Spleen (tissue), 11 donors: ENCODE measurements at regions not wholly inside any gene's neighbourhood (a gene's known extent, or its start where the extent isn't known, plus 50 kb on each side); places are given as distances from the start of the nearest gene placed in this dataset.
"Not testable (repeated sequence)": the region's sequence is repeated elsewhere in the genome, so short reads cannot be mapped to it uniquely, and the experiment has no call there.

Experiments used
- DNase-seq: peaks from one replicate; pipeline ENCODE4 v3.0.0-alpha.2; 2020
- H3K27ac ChIP-seq, 8 donors: fragments of 200-600 bp; sonication (generic) in 7 of 8; 1 replicate in 4 of 8; 2 replicates in 4 of 8; pipeline versions ENCODE4 v1.5.0 to v1.8.0; 2016 to 2021; ENCODE audit warnings: inconsistent platforms in 4 of 8, mild to moderate bottlenecking in 4 of 8, moderate library complexity in 1 of 8
- H3K27me3 ChIP-seq, 7 donors: fragments of 200-600 bp; sonication (generic) in 6 of 7; replicated peaks in 1 of 7; 1 replicate in 4 of 7; 2 replicates in 3 of 7; pipeline versions ENCODE4 v1.5.0 to v1.8.0; 2016 to 2021; ENCODE audit warnings: inconsistent platforms in 3 of 7, mild to moderate bottlenecking in 1 of 7
- H3K36me3 ChIP-seq, 6 donors: fragments of 200-600 bp; sonication (generic) in 5 of 6; 1 replicate in 4 of 6; 2 replicates in 2 of 6; pipeline versions ENCODE4 v1.5.0 to v1.8.0; 2016 to 2021; ENCODE audit warnings: inconsistent platforms in 2 of 6
- H3K4me1 ChIP-seq, 6 donors: fragments of 200-600 bp; sonication (generic) in 5 of 6; 1 replicate in 3 of 6; 2 replicates in 3 of 6; pipeline versions ENCODE4 v1.5.0 to v1.8.0; 2016 to 2021; ENCODE audit warnings: inconsistent platforms in 3 of 6
- H3K4me3 ChIP-seq, 8 donors: fragments of 200-600 bp; sonication (generic) in 7 of 8; 1 replicate in 4 of 8; 2 replicates in 4 of 8; pipeline versions ENCODE4 v1.5.0 to v1.8.0; 2016 to 2021; ENCODE audit warnings: inconsistent platforms in 4 of 8, mild to moderate bottlenecking in 4 of 8, moderate library complexity in 2 of 8
- H3K9me3 ChIP-seq, 8 donors: fragments of 200-600 bp; sonication (generic) in 7 of 8; 1 replicate in 4 of 8; 2 replicates in 4 of 8; pipeline versions ENCODE4 v1.5.0 to v1.8.0; 2016 to 2021; ENCODE audit warnings: inconsistent platforms in 4 of 8
- POLR2A ChIP-seq, 3 donors: fragments of 450-650 bp; IDR thresholded peaks; one replicate each; pipeline ENCODE4 v1.5.1; 2017; ENCODE audit warnings: antibody characterized with exemption in 3 of 3, mild to moderate bottlenecking in 1 of 3
- POLR2AphosphoS5 ChIP-seq, 3 donors: sonication (generic); formaldehyde crosslinking; IDR thresholded peaks; one replicate each; pipeline ENCODE4 v1.5.1; 2017; ENCODE audit warnings: antibody characterized with exemption in 3 of 3
- WGBS, 5 donors: extraction: QIAGEN DNeasy Blood & Tissue Kit in 3 of 5; methylation state at CpG; one replicate each; pipeline versions ENCODE4 v1.1.5 to v1.1.7; 2013 to 2018; 5-methylcytosine and 5-hydroxymethylcytosine counted together
- intact Hi-C: fragments of 100-400 bp; cut with DNase I; formaldehyde crosslinking; loops from one replicate; pipeline ENCODE4 v1.15.0; 2023; ENCODE audit warnings: low total_unique reads
- TF ChIP-seq, protein P1 (sequence below), 11 experiments: fragments of 200-600 bp in 7 of 11; fragments of 450-650 bp in 4 of 11; sonication (generic) in 4 of 11; IDR thresholded peaks in 8 of 11; conservative IDR thresholded peaks in 3 of 11; 1 replicate in 7 of 11; 2 replicates in 4 of 11; pipeline versions ENCODE4 v1.4.0 to v1.8.0; 2016 to 2021; ENCODE audit warnings: antibody characterized with exemption in 11 of 11, inconsistent platforms in 4 of 11, mild to moderate bottlenecking in 1 of 11
- donor health status: healthy with polysubstance abuse.
- donor health status: DM: no; HTN: no; CAD: no; lungs with moderate emphysema.
- donor health status: DM: no; HTN: no; CAD: no.
- donor health status: Bipolar disorder and iron deficiency.
- donor health status: healthy.
- donor health status: DM: no; HTN: no; CAD: no.
- donor health status: DM: yes; HTN: yes; CAD: no.

DNA sequence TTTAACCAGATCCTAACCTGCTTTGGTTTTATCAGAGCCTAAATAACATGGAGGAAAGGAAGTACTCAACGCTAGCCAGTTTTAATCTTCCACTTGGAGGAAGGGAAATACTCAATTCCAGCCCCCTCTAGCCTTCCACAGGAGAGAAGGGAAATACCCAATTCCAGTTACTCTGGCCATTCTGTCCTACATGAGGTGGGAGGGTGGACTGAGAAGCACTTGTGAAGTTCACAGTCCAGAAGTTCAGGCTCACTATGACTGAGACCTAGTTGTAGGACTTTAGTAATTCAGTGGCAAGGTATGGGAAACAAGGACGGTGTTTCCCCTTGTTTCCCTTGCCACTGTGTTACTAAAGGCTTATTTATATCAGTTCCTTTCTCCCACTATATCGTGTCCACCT, 672.0 kb downstream of the RFPL4B start:
- intact Hi-C loops: no loop called here
- Histone ChIP-seq H3K36me3 (no peaks in the 10 kb centered on the region), H3K4me3 (no peak overlapping the region), H3K27ac (peak overlapping the region in 6 of 8 donors; percentile 23 to 57 (median 45)), H3K4me1 (peaks cover 0 to 9% (median 0%) of the 10 kb centered on the region in 6 donors), H3K27me3 (no peaks in the 10 kb centered on the region), H3K9me3 (no peaks in the 10 kb centered on the region)
- DNase-seq: no peak
- TF ChIP-seq, protein P1, sequence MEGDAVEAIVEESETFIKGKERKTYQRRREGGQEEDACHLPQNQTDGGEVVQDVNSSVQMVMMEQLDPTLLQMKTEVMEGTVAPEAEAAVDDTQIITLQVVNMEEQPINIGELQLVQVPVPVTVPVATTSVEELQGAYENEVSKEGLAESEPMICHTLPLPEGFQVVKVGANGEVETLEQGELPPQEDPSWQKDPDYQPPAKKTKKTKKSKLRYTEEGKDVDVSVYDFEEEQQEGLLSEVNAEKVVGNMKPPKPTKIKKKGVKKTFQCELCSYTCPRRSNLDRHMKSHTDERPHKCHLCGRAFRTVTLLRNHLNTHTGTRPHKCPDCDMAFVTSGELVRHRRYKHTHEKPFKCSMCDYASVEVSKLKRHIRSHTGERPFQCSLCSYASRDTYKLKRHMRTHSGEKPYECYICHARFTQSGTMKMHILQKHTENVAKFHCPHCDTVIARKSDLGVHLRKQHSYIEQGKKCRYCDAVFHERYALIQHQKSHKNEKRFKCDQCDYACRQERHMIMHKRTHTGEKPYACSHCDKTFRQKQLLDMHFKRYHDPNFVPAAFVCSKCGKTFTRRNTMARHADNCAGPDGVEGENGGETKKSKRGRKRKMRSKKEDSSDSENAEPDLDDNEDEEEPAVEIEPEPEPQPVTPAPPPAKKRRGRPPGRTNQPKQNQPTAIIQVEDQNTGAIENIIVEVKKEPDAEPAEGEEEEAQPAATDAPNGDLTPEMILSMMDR (IDR thresholded peaks at IDR 0.05 in 8 of 11, conservative IDR thresholded peaks at IDR 0.05 in 3 of 11): no peak
- no peak for TF ChIP-seq POLR2A (IDR thresholded peaks at IDR 0.05)
- WGBS, 5 donors: 55 to 83% (median 71%) methylated on average over 3 of the region's 3 CpGs

DNA sequence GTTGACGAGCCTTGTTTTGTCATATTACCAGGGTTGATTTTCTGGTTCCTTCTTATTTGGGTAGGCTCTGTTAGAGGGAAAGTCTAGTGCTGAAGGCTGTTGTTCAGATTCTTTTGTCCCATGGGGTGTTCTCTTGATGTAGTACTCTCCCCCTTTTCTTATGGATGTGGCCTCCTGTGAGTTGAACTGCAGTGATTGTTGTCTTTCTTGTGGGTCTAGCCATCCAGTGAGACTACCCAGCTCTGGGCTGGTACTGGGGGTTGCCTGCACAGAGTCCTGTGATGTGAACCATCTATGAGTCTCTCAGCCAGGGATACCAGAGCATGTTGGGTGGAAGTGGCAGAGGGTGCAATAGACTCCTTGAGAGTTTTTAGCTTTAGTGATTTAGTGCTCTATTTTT, 680.6 kb downstream of the RFPL4B start:
- TF ChIP-seq POLR2AphosphoS5 (IDR thresholded peaks at IDR 0.05) (no peak), POLR2A (IDR thresholded peaks at IDR 0.05) (no peak)
- TF ChIP-seq, protein P1 (IDR thresholded peaks at IDR 0.05 in 8 of 11, conservative IDR thresholded peaks at IDR 0.05 in 3 of 11): no peak
- Histone ChIP-seq H3K36me3 (no peaks in the 10 kb centered on the region), H3K27me3 (no peaks in the 10 kb centered on the region), H3K9me3 (peaks cover 0 to 6% (median 0%) of the 10 kb centered on the region in 8 donors), H3K4me3 (no peak overlapping the region), H3K27ac (no peak overlapping the region), H3K4me1 (no peaks in the 10 kb centered on the region)
- no peak for DNase-seq
- 90 to 100% (median 92%) methylated on average over 1 of the region's 1 CpG for WGBS, 5 donors
- intact Hi-C loops: no loop called here

DNA sequence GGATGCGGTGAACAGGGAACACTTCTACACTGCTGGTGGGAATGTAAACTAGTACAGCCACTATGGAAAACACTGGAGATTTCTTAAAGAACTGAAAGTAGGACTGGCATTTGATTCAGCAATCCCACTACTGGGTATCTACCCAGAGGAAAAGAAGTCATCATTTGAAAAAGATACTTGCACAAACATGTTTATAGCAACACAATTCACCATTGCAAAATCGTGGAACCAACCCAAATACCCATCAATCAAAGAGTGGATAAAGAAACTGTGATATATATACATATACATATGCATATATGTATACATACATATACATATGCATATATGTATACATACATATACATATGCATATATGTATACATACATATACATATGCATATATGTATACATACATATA, 682.0 kb downstream of the RFPL4B start:
- H3K4me3 ChIP-seq, H3K36me3 ChIP-seq, H3K4me1 ChIP-seq, intact Hi-C loops, DNase-seq, H3K27me3 ChIP-seq, H3K9me3 ChIP-seq, H3K27ac ChIP-seq: not testable (repeated sequence)
- 76 to 91% (median 88%) methylated on average over 2 of the region's 2 CpGs for WGBS, 5 donors

GRCh38 chr6:113031591-113032238, 684.6 kb downstream of the RFPL4B start:
- no peaks in the 10 kb centered on the region for H3K9me3 ChIP-seq
- WGBS, 5 donors: 63 to 76% (median 69%) methylated on average over 3 of the region's 3 CpGs
- H3K27me3 ChIP-seq: no peaks in the 10 kb centered on the region
- no peaks in the 10 kb centered on the region for H3K36me3 ChIP-seq
- TF ChIP-seq, protein P1 (IDR thresholded peaks at IDR 0.05 in 8 of 11, conservative IDR thresholded peaks at IDR 0.05 in 3 of 11): no peak
- no peak for TF ChIP-seq POLR2A (IDR thresholded peaks at IDR 0.05)
- H3K27ac ChIP-seq: no peak overlapping the region
- intact Hi-C loops: no loop called here
- no peaks in the 10 kb centered on the region for H3K4me1 ChIP-seq
- DNase-seq: no peak
- H3K4me3 ChIP-seq: no peak overlapping the region

- H3K9me3 ChIP-seq: peaks cover 0 to 6% (median 0%) of the 10 kb centered on the region in 8 donors
- H3K27ac ChIP-seq: no peak overlapping the region
- intact Hi-C loops: no loop called here
- H3K4me1 ChIP-seq: no peaks in the 10 kb centered on the region
- H3K36me3 ChIP-seq: no peaks in the 10 kb centered on the region
- no peak overlapping the region for H3K4me3 ChIP-seq
- no peak for DNase-seq
- TF ChIP-seq POLR2A (IDR thresholded peaks at IDR 0.05) (no peak), POLR2AphosphoS5 (IDR thresholded peaks at IDR 0.05) (no peak)
- TF ChIP-seq, protein P1 (IDR thresholded peaks at IDR 0.05 in 8 of 11, conservative IDR thresholded peaks at IDR 0.05 in 3 of 11): no peak
- WGBS, 5 donors: 85 to 100% (median 96%) methylated on average over 1 of the region's 1 CpG
- no peaks in the 10 kb centered on the region for H3K27me3 ChIP-seq
Observed at GRCh38 chr6:113039005-113039404, 691.9 kb downstream of the RFPL4B start.
